ENCODE measurements at regions not wholly inside any gene's neighbourhood (a gene's known extent, or its start where the extent isn't known, plus 50 kb on each side); places are given as distances from the start of the nearest gene placed in this dataset.

DNA sequence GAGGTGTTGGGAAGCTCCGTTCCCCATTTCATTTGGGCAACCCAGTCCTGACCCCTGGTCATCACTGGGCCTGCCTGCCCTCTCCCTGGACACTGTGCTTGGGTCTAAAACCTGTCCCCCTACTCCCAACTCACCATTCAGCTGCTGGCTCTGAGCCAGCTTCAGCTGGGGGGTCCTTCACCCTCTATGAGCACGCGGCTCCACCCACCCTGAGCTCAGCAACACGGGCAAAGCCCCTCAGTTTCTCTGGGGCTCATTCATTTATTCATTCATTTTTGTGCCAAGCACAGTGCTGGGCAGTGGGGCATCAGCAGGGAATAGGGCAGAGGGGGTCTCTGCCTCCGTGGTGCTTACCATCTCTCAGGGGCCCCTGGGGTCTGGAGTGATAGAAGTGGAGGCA is 199.8 kb upstream of the MVB12B start:
- DNase-seq (ENCODE audit: low read depth) = no peak

- DNase-seq (ENCODE audit: low read depth) = no peak
These were observed 199.0 kb upstream of the MVB12B start for GRCh38 chr9:126127591-126127990.

DNA sequence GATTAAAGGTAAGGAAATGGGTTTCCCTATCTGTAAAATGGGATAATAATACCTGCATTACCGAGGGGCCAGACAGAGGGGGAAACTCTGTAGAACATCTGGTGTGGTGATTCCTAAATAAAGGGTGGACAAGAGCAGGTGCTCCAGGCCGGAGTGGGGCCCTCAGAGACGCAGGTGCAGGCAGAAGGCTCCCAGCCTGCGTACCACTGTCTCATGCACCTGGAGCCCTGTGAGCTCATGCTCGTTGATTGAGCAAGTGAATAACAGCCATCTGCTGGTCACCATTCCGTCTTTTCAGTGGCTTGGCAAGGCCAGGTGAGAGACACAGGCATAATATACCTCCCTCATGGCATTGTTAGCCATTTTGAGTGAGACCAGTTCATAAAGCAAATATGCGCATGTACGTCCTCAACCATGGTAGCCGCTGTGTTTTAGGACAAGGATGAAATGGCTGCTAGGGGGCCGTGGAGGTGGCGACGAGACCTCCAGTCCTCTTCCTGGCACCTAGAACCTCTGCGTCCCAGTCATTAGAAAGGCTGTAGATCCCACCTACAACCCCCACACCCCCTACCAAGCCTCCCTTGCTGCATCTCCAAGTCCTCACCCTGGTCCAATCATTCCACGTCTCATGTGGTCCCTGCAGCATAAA is 198.0 kb upstream of the MVB12B start:
- DNase-seq (ENCODE audit: low read depth) = no peak

DNA sequence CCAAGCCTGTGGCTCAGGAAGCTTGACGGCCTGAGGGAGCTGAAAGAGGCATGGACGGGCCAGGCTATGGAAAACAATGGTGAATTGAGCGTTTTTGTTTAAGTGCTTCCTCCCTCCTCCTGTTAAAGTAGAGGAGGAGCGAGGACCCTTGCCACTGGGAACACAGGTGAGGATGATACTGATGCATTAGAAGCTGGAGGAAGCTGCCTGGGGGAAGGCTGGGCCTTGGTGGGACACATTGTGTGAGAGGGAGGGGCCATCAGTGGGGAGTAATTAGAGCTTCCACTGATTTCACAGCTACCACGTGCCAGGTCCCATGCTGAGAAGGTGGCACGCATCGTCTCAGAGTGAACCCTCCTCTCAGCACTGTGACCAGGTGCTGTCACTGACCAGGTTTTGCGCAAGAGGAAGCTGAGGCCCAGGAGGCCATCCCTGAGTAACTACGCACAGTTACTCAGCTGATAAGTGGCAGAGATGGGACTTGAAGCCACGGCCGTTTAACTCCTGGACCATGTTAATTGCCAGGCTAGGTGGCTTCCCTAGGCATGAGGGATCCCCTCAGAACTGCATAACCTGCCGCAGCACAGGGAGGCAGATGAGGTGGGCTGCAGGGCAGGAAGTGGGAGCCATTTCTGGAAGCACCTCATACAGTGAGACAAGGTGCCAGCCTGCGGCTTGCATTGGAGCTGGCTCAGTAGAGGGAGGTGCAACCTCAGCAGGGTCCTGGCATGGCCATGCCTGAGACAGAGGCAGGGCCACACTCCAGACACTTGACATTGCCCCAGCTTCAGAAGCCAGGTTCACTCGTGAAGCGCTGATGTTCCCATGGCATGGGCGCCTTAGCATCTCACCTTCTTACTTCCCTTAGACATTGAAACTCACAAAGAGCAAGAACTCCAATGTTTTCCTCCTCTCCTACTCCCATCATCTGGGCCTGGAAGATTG is 195.3 kb upstream of the MVB12B start:
- no peak for DNase-seq (ENCODE audit: low read depth)

GRCh38 chr9:126132746-126133145 is 193.9 kb upstream of the MVB12B start:
- DNase-seq (ENCODE audit: low read depth) = no peak

GRCh38 chr9:126144196-126144595 is 182.4 kb upstream of the MVB12B start:
- DNase-seq (ENCODE audit: low read depth) = no peak

GRCh38 chr9:126144603-126145456 is 181.8 kb upstream of the MVB12B start:
- DNase-seq (ENCODE audit: low read depth) = no peak

DNA sequence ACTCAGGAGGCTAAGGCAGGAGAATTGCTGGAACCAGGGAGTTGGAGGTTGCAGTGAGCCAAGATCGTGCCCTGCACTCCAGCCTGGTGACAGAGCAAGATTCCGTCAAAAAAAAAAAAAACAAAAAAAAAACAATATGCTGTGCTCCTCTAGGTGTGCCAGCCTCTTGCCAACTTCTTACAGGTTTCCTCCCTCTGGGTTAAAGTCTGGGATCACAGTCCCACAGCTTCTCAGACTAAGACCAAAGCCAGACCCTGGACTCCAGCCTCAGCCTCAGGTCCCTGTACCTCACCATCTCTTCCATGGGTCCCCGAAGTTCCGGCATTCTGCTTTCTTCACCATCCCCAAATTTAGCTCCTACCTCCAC is 180.8 kb upstream of the MVB12B start:
- DNase-seq (ENCODE audit: low read depth) = no peak

DNA sequence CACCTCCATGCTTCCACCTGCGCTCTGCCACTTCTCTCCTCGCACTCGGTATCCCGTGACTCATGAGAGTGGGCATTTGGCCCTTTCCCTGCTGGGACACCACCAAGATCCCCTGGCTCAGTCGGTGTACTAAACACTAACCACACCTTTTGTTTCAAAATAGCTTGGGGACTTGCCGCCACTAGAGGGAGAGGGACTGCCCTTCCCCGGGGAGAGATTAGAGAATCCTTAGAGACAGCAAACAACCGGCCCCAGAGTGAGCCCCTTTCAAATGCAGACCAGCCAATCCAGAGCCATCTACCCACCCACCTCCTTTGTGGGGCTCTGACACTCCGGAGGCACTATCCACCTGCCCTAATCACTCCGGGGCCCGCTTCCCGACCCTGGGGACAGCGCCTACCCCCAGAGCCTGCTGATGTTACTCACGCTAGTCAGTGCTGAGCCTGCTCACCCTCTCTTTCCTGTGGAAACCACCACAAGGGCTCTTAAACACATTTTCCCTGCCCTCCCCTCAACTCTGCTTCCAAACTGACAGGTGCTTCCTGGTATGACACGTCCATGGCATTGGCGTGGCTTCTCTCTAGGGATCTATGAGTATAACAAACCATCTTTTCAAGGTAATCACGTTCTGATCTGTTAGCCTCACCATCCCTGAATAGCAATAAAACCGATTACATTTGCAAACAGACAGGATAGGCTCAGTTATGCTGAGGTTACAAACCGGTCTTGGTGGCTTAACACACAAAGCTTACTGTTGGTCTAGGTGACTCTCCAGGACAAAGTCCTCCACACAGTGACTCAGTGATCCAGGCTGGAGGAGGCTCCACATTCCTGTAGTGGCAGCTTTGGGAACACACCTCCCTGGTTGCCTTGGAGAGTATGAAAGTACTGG is 180.1 kb upstream of the MVB12B start:
- no peak for DNase-seq (ENCODE audit: low read depth)

- no peak for DNase-seq (ENCODE audit: low read depth)
These were observed 179.3 kb upstream of the MVB12B start for GRCh38 chr9:126147186-126147935.

GRCh38 chr9:126147936-126148870 is 178.4 kb upstream of the MVB12B start:
- no peak for DNase-seq (ENCODE audit: low read depth)

GRCh38 chr9:126148994-126149393 is 177.6 kb upstream of the MVB12B start:
- no peak for DNase-seq (ENCODE audit: low read depth)

GRCh38 chr9:126149661-126150060 is 177.0 kb upstream of the MVB12B start:
- DNase-seq (ENCODE audit: low read depth) = no peak

GRCh38 chr9:126150411-126151030 is 176.1 kb upstream of the MVB12B start:
- DNase-seq (ENCODE audit: low read depth) = no peak

DNA sequence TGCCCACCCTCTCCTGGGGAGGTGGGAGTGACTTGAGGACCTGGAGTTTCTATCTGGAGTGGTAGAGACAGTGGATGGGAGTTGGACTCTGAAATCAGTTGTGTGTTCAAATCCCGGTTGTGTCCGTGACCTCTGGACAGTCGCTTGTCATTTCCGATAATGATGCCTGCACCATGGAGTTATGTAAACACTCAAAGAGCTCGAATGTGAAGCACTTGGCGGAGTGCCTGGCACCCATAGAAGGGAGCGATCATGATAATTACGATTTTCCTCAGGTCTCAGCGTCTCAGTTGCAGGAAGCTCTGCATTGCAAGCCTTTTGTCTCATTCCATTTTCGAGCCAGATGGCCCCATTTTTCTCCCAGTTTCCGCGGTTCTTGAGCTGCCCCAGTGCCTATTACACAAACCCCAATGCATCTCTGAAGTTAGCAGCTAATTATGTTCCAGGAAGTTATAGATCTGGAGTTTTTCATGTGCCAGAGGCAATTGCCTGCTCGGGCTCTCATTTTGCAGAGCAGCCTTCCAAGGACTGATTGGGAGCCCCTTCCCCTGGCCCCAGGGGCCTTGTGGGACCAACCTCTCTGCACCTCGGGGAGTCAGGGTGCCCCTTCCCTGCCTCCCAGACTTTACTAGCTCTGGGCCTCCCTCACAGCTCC is 175.5 kb upstream of the MVB12B start:
- DNase-seq (ENCODE audit: low read depth) = no peak

DNA sequence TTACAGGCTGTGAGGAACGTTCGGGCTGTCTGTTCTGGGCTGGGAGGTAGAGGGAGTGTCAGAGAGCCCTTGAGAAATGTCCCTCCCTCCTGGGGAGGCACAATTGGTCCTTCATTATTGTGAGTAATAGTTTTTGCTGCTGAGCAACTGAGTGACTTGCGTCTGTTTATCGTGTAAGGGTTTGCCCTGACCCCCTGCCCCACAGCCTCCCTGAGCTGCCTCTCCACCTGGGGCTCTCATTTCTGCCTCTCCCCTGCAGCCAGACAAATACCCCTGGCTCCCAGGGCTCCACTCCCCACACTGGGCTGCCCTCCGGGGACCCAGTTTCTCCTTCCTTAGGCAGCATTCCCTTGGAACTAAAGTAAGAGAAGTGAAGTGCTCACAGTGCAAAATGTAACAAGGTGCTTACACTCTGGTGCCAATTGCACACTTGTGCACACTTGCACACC is 174.9 kb upstream of the MVB12B start:
- no peak for DNase-seq (ENCODE audit: low read depth)

- DNase-seq (ENCODE audit: low read depth) = no peak
These were observed 173.8 kb upstream of the MVB12B start for GRCh38 chr9:126152622-126153362.

DNA sequence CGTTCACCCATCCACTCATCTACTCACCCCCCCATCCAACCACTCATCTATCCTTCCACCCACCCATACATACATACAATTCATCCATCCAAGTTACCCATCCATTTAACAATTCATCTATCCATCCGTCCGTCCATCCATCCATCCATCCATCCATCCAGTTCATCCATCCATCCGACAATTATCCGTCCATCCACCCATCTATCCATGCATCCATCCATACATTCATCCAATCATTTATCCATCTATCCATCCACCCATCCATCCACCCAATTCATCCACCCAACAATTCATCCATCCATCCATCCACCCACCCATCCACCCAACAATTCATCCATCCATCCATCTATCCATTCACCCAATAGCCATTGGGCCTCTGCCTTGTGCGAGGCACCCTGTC is 173.2 kb upstream of the MVB12B start:
- no peak for DNase-seq (ENCODE audit: low read depth)

Measured in fibroblast of the conjunctiva (primary cell).